ENCODE measurements at regions not wholly inside any gene's neighbourhood (a gene's known extent, or its start where the extent isn't known, plus 50 kb on each side); places are given as distances from the start of the nearest gene placed in this dataset.

DNA sequence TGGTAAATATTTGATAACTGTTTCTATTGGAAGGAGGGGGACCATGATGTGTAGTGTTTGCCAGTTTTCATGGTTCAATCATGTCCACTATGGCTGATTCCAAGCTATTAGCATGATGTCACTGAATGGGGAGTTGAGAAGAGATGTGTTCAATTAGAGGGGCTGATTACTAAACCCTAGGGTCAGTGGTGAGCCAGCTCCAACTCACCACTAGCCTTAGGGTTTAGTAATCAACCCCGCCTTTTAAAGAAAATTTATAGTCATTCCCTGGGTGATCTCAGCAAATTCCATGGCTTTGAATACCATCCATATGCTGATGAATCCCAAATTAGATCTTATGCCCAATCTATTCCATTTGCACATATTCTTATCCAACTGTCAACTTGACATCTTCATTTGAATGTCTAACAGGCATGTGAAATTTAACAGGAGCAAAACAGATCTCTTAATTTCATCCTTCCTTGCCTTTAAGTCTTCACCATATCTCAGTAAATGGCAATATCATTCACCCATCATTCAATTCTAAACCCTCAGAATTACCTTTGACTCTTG lies 98.8 kb downstream of the GCNT1 start:
- intact Hi-C loops (cut with DNase I), result no loop called here
- no peak for ATAC-seq

DNA sequence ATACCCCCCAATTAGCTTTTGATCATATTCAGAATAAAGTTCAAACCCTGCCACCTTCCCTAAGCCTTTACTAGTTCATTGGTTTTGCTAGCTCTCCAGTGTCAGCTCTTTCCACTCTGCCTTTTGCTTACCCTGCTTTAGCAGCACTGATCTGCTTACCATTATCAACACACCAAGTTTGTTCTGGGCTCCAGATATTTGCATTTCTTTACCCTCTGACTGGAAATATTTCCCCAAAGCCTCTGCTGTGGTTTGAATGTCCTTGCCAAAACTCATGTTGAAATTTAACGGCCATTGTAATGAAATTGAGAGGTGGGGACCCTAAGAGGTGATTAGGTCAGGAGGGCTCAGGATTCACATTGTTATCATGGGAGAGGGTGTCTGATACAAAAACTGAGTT lies 99.5 kb downstream of the GCNT1 start:
- no peak for ATAC-seq
- intact Hi-C loops (cut with DNase I), result no loop called here
- no peak for DNase-seq (ENCODE audit: missing footprints)

More for the DNA sequence above, 98.8 kb downstream of the GCNT1 start:
- DNase-seq (ENCODE audit: missing footprints), result no peak

DNA sequence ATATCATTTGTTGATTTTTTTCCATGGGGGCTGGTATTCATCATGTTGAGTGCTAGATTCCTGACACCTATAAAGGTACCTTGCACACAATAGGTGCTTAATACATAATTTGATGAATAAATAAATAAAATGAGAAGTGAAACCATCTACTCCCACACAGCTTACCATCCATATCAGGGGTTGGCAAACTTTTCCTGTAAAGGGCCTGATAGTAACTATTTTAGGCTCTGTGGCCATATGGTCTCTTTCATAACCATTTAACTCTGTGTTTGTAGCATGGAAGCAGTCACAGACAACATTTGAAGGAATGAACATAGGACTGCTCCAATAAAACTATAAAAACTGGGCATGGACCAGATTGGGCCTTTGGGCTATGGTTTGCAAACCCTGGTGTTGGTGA lies 100.3 kb downstream of the GCNT1 start:
- intact Hi-C loops (cut with DNase I), result no loop called here
- no peak for ATAC-seq
- no peak for DNase-seq (ENCODE audit: missing footprints)

DNA sequence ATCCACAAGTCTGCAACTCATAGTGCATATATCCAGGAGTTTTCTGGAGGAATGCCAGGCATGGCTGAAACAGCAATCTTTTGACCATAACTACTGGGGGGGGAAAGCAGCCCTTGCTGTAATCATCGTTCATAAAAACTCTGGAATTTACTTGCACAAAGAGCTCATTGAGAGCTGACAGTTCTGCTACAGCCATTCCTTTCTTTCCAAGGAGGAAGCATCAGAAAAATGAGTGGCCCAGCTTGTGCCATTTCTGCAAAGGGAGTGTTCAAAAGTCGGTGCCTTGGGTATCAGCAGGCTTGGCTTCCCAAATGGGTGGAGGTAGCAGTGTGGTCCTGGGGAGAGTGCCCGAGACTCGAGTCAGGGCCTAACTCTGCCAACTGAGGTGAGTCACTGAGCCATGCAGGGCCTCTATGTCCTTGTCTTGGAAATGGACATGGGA lies 101.5 kb downstream of the GCNT1 start:
- ATAC-seq (no peak), DNase-seq (ENCODE audit: missing footprints) (no peak)
- intact Hi-C loops (cut with DNase I), result loop anchor here (10.0 kb wide), 1 partner anchor 84 kb away; no protein-coding TSS in a partner anchor

DNA sequence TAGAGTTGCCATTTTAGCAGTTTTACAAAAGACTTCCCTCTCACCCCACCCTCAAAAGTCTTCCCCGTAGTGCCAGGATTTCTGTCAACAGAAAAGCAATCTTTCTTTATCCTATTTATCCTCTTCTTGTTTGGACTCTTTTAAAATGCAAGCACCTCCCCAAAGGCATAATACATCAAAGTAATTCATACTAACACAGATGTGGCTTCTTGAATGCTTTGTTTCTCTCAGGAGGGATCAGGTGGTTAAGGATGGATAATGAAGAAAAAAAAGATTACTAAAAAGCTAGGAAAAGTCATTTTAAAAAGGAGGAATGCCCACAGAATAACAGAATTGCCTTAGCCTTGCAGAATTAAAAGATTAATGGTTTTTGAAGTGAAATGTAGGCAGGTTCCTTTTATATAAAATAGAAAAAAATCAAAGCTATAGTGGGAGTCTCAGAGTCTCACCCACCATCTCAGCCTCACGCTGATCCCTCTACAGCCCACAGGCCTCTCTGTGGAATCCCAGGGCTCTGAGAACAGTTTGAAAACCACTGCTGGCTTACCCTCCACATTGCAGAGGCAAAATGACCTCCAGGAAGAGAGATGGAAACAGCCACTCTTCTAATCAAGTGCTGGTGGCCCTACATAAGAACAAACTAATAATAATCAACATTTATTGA lies 102.2 kb downstream of the GCNT1 start:
- ATAC-seq (no peak), DNase-seq (ENCODE audit: missing footprints) (no peak)
- intact Hi-C loops (cut with DNase I), result loop anchor here (10.0 kb wide), 1 partner anchor 84 kb away; no protein-coding TSS in a partner anchor
